A549 (cell line): ENCODE measurements at regions not wholly inside any gene's neighbourhood (a gene's known extent, or its start where the extent isn't known, plus 50 kb on each side); places are given as distances from the start of the nearest gene placed in this dataset.

Source experiments
- ATAC-seq, 2 experiments: fragments of 200-7000 bp in 1 of 2; fragments of >200 bp in 1 of 2; cut with Nextera tagmentation in 1 of 2; cut with Tn5 transposase in 1 of 2; 3 replicates each; pipeline versions ENCODE4 v1.8.0 to v1.9.1; 2018 to 2020; ENCODE audit warnings: mild to moderate bottlenecking in 1 of 2, moderate library complexity in 1 of 2
- CTCF ChIA-PET: fragments of 300-600 bp; sonication (Branson Sonifier 250); formaldehyde crosslinking; extraction: SDS; loops from one replicate; lab custom pipeline; 2021; ENCODE audit warnings: antibody characterized with exemption, inconsistent platforms; lab: Yijun Ruan, JAX
- POLR2A ChIA-PET: fragments of 350-600 bp; formaldehyde crosslinking; extraction: SDS; loops from one replicate; lab custom pipeline; 2021; ENCODE audit warnings: antibody characterized with exemption, inconsistent platforms; lab: Yijun Ruan, JAX
- DNase-seq, 2 experiments: peaks; one replicate each; pipeline versions ENCODE4 v3.0.0 to v3.0.0-alpha.2; 2011 to 2016; ENCODE audit warnings: low read depth in 1 of 2, low spot score in 1 of 2
- FAIRE-seq: peaks from 2 replicates; lab custom pipeline; 2011; peaks lifted over from hg19 to GRCh38; lab: Jason Lieb, UNC
- H3K27ac ChIP-seq, 2 experiments: fragments of >200 bp; sonication (Bioruptor Twin); formaldehyde crosslinking; 3 replicates each; pipeline ENCODE4 v1.5.1; 2016 to 2017
- H3K4me1 ChIP-seq: fragments of >200 bp; sonication (Bioruptor Twin); formaldehyde crosslinking; 3 replicates; pipeline ENCODE4 v1.6.1; 2016
- H3K4me2 ChIP-seq: fragments of >200 bp; sonication (Bioruptor Twin); formaldehyde crosslinking; 3 replicates; pipeline ENCODE4 v1.6.1; 2016
- H3K4me3 ChIP-seq: fragments of >200 bp; sonication (Bioruptor Twin); formaldehyde crosslinking; 3 replicates; pipeline ENCODE4 v1.5.1; 2016
- H3K9me3 ChIP-seq: fragments of >200 bp; sonication (Bioruptor Twin); formaldehyde crosslinking; 3 replicates; pipeline ENCODE4 v1.6.1; 2016
- BHLHE40 ChIP-seq: IDR thresholded peaks from 2 replicates; pipeline ENCODE4 v1.6.1; 2012; ENCODE audit warnings: low read depth, low read length, inconsistent platforms
- EHF ChIP-seq: fragments of 250-450 bp; sonication (Bioruptor Pico); IDR thresholded peaks from 2 replicates; pipeline ENCODE4 v1.5.0; 2020; ENCODE audit warnings: mild to moderate bottlenecking
- EHMT2 ChIP-seq: fragments of 200-600 bp; sonication (generic); IDR thresholded peaks from 2 replicates; pipeline ENCODE4 v1.6.1; 2016; ENCODE audit warnings: antibody characterized with exemption, low read depth, mild to moderate bottlenecking, moderate library complexity
- EP300 ChIP-seq, 2 experiments: fragments of >200 bp; sonication (Bioruptor Twin); formaldehyde crosslinking; IDR thresholded peaks; 2 replicates in 1 of 2; 3 replicates in 1 of 2; pipeline ENCODE4 v1.6.1; 2016 to 2017
- ESRRA ChIP-seq: fragments of 150-350 bp; IDR thresholded peaks from 2 replicates; pipeline ENCODE4 v1.6.1; 2014; ENCODE audit warnings: mild to moderate bottlenecking, low read length, borderline replicate concordance
- HEYL ChIP-seq: fragments of 250-450 bp; sonication (Bioruptor Pico); IDR thresholded peaks from 2 replicates; pipeline ENCODE4 v1.8.0; 2021; ENCODE audit warnings: mild to moderate bottlenecking, moderate library complexity
- HOXB13 ChIP-seq: fragments of 250-450 bp; sonication (Bioruptor Pico); IDR thresholded peaks from 2 replicates; pipeline ENCODE4 v1.5.0; 2020; ENCODE audit warnings: low read depth, mild to moderate bottlenecking, moderate library complexity
- JUNB ChIP-seq: fragments of >200 bp; sonication (Bioruptor Twin); formaldehyde crosslinking; IDR thresholded peaks from 2 replicates; pipeline ENCODE4 v1.6.1; 2016
- KDM1A ChIP-seq: fragments of 200-600 bp; sonication (generic); IDR thresholded peaks from 2 replicates; pipeline ENCODE4 v1.6.1; 2016; ENCODE audit warnings: low read depth, mild to moderate bottlenecking
- MAFK ChIP-seq: fragments of 450-650 bp; IDR thresholded peaks from 2 replicates; pipeline ENCODE4 v1.6.1; 2014; ENCODE audit not compliant: partially characterized antibody
- NFE2L2 ChIP-seq: fragments of 150-350 bp; conservative IDR thresholded peaks from 2 replicates; pipeline ENCODE4 v1.6.1; 2014; ENCODE audit warnings: low read length
- NPAS2 ChIP-seq: fragments of 250-450 bp; sonication (Bioruptor Pico); IDR thresholded peaks from 2 replicates; pipeline ENCODE4 v1.8.0; 2022; ENCODE audit warnings: mild to moderate bottlenecking, moderate library complexity, borderline replicate concordance
- PHF8 ChIP-seq: fragments of 200-600 bp; sonication (generic); IDR thresholded peaks from 2 replicates; pipeline ENCODE4 v1.6.1; 2016; ENCODE audit warnings: low read depth, mild to moderate bottlenecking, antibody characterized with exemption, moderate library complexity, borderline replicate concordance
- SREBF2 ChIP-seq: fragments of 450-650 bp; IDR thresholded peaks from 2 replicates; pipeline ENCODE4 v1.6.1; 2014; ENCODE audit warnings: mild to moderate bottlenecking, moderate library complexity
- TP53 ChIP-seq: fragments of 250-450 bp; sonication (Bioruptor Pico); IDR thresholded peaks from 2 replicates; pipeline ENCODE4 v1.5.0; 2021; ENCODE audit warnings: mild to moderate bottlenecking, moderate library complexity
- ZC3H11A ChIP-seq: fragments of 450-650 bp; IDR thresholded peaks from 2 replicates; pipeline ENCODE4 v1.6.1; 2014; ENCODE audit warnings: antibody characterized with exemption, mild to moderate bottlenecking
- ZFP36 ChIP-seq: fragments of 450-650 bp; IDR thresholded peaks from 2 replicates; pipeline ENCODE4 v1.6.1; 2014; ENCODE audit warnings: borderline replicate concordance; ENCODE audit not compliant: partially characterized antibody
- WGBS: methylation state at CpG from one replicate; pipeline ENCODE4 v1.1.6; 2017; ENCODE audit errors: missing lambda C conversion rate; 5-methylcytosine and 5-hydroxymethylcytosine counted together
- TF ChIP-seq, protein P1 (sequence below): fragments of >200 bp; sonication (Bioruptor Twin); formaldehyde crosslinking; IDR thresholded peaks from 3 replicates; pipeline ENCODE4 v1.5.1; 2016
- TF ChIP-seq, protein P2 (sequence below): fragments of >200 bp; sonication (Bioruptor Twin); formaldehyde crosslinking; IDR thresholded peaks from 2 replicates; pipeline ENCODE4 v1.6.1; 2016
- TF ChIP-seq, protein P3 (sequence below): IDR thresholded peaks from 2 replicates; pipeline ENCODE4 v1.6.1; 2012
- TF ChIP-seq, protein P4 (sequence below): fragments of 200-600 bp; sonication (generic); IDR thresholded peaks from 2 replicates; pipeline ENCODE4 v1.6.1; 2016; ENCODE audit warnings: antibody characterized with exemption, mild to moderate bottlenecking, moderate library complexity
- TF ChIP-seq, protein P5 (sequence below): fragments of 450-650 bp; IDR thresholded peaks from 2 replicates; pipeline ENCODE4 v1.6.1; 2014; ENCODE audit warnings: antibody characterized with exemption
- TF ChIP-seq, protein P6 (sequence below): fragments of >200 bp; sonication (Bioruptor Twin); formaldehyde crosslinking; IDR thresholded peaks from 3 replicates; pipeline ENCODE4 v1.6.1; 2016
- TF ChIP-seq, protein P7 (sequence below): fragments of 150-350 bp; IDR thresholded peaks from 2 replicates; pipeline ENCODE4 v1.6.1; 2014; ENCODE audit warnings: low read depth, mild to moderate bottlenecking, low read length

DNA sequence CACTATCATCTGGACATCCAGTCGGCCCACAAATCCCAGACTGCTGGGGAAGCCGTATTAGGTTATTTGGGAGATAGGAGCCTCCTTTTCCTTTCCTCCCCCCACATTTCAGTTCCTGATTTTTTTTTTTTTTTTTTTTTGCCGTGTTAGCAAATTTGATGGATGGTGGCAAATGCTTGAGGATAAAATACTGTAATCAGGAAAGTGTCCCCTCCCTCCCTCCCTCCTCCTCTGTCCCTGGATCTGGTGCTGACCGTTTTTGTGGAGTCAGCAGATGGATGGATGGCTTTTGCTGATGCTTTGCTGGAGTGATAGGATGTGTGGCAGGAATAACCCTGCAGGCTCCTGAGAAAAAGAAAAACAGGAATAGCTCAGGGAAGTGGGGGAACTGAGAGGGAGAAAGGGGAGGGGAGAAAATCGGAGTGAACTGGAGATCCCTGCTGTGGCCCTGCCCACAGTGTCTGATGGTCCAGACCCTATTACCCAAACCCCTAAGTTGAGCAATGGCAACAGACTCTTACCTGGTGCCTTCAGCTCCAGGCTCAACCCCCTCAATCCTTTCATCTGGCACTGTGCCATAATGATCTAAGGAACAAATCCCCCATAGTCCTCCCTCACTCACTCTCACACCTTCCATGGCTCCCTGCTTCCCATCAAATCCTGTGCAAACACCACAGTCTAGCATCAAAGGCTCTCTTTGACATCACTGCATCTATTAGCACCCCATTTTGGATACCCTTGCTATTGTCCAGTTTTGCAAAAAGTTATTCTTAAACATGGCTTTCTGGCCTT is 277.3 kb upstream of the CHD6 start:
- Histone ChIP-seq H3K4me1 (no peaks in the 10 kb centered on the region), H3K27ac (no peak overlapping the region), H3K4me3 (no peak overlapping the region), H3K4me2 (no peak overlapping the region), H3K9me3 (no peaks in the 10 kb centered on the region)
- CTCF ChIA-PET: interaction anchor here (0.6 to 0.7 kb wide), 3 partner anchors 27 to 1256 kb away, joined by 3 read pairs; no protein-coding TSS in a partner anchor
- FAIRE-seq: no peak
- 3% methylated on average over 5 of the region's 5 CpGs for WGBS
- POLR2A ChIA-PET: no interaction called here
- no peak for ATAC-seq
- TF ChIP-seq, protein P1, sequence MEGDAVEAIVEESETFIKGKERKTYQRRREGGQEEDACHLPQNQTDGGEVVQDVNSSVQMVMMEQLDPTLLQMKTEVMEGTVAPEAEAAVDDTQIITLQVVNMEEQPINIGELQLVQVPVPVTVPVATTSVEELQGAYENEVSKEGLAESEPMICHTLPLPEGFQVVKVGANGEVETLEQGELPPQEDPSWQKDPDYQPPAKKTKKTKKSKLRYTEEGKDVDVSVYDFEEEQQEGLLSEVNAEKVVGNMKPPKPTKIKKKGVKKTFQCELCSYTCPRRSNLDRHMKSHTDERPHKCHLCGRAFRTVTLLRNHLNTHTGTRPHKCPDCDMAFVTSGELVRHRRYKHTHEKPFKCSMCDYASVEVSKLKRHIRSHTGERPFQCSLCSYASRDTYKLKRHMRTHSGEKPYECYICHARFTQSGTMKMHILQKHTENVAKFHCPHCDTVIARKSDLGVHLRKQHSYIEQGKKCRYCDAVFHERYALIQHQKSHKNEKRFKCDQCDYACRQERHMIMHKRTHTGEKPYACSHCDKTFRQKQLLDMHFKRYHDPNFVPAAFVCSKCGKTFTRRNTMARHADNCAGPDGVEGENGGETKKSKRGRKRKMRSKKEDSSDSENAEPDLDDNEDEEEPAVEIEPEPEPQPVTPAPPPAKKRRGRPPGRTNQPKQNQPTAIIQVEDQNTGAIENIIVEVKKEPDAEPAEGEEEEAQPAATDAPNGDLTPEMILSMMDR: no peak
- TF ChIP-seq EP300 (IDR thresholded peaks at IDR 0.05) (no peak), ZC3H11A (no peak), PHF8 (no peak), KDM1A (no peak), MAFK (peak; percentile 43)
- TF ChIP-seq, protein P2, sequence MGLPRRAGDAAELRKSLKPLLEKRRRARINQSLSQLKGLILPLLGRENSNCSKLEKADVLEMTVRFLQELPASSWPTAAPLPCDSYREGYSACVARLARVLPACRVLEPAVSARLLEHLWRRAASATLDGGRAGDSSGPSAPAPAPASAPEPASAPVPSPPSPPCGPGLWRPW: no peak
- TF ChIP-seq, all 56 proteins: peak for 1
- no peak for DNase-seq

DNA sequence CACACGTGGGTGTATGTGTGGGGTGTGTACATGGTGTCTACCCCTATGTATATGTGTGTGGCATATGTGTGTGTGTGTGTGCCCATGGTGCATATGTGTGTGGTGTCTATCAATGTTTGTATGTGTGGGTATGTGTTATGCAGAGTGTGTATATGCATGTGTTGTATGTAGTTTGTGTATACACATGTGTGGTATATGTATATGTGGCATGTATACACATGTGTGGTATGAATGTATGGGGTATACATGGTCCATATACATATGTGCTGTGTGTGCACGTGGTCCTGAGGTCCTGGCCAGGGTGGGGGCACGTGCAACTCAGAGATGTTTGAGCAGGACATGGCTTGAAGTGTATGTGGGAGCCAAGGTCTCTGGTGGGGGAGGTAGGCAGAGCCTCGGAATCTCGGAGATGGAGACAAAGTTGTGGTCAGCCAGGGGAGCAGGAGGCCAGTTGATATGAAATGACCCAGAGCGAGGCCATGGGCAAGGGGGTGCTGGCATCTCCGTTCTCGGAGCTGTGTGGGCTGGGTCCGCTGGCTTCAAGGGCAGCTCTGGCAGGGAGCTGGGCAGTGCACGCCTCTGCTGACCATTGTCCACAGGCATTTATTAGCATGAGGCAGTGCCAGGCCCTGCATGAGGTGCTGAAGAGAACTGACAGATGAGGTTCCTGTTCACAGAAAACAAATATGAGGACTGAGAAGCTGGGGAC is 276.2 kb upstream of the CHD6 start:
- TF ChIP-seq, protein P3, sequence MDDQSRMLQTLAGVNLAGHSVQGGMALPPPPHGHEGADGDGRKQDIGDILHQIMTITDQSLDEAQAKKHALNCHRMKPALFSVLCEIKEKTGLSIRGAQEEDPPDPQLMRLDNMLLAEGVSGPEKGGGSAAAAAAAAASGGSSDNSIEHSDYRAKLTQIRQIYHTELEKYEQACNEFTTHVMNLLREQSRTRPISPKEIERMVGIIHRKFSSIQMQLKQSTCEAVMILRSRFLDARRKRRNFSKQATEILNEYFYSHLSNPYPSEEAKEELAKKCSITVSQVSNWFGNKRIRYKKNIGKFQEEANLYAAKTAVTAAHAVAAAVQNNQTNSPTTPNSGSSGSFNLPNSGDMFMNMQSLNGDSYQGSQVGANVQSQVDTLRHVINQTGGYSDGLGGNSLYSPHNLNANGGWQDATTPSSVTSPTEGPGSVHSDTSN: no peak
- TF ChIP-seq SREBF2 (no peak), ZFP36 (no peak), EHF (CRISPR knock-in tag) (no peak), EHMT2 (no peak), BHLHE40 (no peak), JUNB (no peak), TP53 (CRISPR knock-in tag) (no peak), NPAS2 (CRISPR knock-in tag) (no peak), EP300 (IDR thresholded peaks at IDR 0.05) (no peak), NFE2L2 (no peak), ESRRA (no peak), HEYL (CRISPR knock-in tag) (no peak), HOXB13 (CRISPR knock-in tag) (no peak)
- TF ChIP-seq, protein P4, sequence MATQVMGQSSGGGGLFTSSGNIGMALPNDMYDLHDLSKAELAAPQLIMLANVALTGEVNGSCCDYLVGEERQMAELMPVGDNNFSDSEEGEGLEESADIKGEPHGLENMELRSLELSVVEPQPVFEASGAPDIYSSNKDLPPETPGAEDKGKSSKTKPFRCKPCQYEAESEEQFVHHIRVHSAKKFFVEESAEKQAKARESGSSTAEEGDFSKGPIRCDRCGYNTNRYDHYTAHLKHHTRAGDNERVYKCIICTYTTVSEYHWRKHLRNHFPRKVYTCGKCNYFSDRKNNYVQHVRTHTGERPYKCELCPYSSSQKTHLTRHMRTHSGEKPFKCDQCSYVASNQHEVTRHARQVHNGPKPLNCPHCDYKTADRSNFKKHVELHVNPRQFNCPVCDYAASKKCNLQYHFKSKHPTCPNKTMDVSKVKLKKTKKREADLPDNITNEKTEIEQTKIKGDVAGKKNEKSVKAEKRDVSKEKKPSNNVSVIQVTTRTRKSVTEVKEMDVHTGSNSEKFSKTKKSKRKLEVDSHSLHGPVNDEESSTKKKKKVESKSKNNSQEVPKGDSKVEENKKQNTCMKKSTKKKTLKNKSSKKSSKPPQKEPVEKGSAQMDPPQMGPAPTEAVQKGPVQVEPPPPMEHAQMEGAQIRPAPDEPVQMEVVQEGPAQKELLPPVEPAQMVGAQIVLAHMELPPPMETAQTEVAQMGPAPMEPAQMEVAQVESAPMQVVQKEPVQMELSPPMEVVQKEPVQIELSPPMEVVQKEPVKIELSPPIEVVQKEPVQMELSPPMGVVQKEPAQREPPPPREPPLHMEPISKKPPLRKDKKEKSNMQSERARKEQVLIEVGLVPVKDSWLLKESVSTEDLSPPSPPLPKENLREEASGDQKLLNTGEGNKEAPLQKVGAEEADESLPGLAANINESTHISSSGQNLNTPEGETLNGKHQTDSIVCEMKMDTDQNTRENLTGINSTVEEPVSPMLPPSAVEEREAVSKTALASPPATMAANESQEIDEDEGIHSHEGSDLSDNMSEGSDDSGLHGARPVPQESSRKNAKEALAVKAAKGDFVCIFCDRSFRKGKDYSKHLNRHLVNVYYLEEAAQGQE: no peak
- TF ChIP-seq, protein P5, sequence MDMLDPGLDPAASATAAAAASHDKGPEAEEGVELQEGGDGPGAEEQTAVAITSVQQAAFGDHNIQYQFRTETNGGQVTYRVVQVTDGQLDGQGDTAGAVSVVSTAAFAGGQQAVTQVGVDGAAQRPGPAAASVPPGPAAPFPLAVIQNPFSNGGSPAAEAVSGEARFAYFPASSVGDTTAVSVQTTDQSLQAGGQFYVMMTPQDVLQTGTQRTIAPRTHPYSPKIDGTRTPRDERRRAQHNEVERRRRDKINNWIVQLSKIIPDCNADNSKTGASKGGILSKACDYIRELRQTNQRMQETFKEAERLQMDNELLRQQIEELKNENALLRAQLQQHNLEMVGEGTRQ: no peak
- TF ChIP-seq, protein P6, sequence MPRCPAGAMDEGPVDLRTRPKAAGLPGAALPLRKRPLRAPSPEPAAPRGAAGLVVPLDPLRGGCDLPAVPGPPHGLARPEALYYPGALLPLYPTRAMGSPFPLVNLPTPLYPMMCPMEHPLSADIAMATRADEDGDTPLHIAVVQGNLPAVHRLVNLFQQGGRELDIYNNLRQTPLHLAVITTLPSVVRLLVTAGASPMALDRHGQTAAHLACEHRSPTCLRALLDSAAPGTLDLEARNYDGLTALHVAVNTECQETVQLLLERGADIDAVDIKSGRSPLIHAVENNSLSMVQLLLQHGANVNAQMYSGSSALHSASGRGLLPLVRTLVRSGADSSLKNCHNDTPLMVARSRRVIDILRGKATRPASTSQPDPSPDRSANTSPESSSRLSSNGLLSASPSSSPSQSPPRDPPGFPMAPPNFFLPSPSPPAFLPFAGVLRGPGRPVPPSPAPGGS: no peak
- TF ChIP-seq, protein P7, sequence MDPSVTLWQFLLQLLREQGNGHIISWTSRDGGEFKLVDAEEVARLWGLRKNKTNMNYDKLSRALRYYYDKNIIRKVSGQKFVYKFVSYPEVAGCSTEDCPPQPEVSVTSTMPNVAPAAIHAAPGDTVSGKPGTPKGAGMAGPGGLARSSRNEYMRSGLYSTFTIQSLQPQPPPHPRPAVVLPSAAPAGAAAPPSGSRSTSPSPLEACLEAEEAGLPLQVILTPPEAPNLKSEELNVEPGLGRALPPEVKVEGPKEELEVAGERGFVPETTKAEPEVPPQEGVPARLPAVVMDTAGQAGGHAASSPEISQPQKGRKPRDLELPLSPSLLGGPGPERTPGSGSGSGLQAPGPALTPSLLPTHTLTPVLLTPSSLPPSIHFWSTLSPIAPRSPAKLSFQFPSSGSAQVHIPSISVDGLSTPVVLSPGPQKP: no peak
- TF ChIP-seq, all 56 proteins: peak for 0
- H3K4me2 ChIP-seq: no peak overlapping the region
- POLR2A ChIA-PET: no interaction called here
- FAIRE-seq (no peak), DNase-seq (no peak), ATAC-seq (no peak)
- no peaks in the 10 kb centered on the region for H3K9me3 ChIP-seq
- H3K27ac ChIP-seq: no peak overlapping the region
- H3K4me1 ChIP-seq: no peaks in the 10 kb centered on the region
- H3K4me3 ChIP-seq: no peak overlapping the region
- WGBS: 14% methylated on average over 10 of the region's 10 CpGs
- CTCF ChIA-PET: interaction anchor here (0.6 to 0.7 kb wide), 3 partner anchors 26 to 1257 kb away, joined by 3 read pairs; no protein-coding TSS in a partner anchor
